Germinal center (tissue), 1 donor: ENCODE measurements at regions not wholly inside any gene's neighbourhood (a gene's known extent, or its start where the extent isn't known, plus 50 kb on each side); places are given as distances from the start of the nearest gene placed in this dataset.
A peak's percentile ranks its signal among the peaks of the same experiment; 100 is the strongest.

ENCODE experiments used
- DNase-seq: peaks from one replicate; pipeline ENCODE4 v3.0.0; 2012; ENCODE audit warnings: mixed read lengths, low spot score

DNA sequence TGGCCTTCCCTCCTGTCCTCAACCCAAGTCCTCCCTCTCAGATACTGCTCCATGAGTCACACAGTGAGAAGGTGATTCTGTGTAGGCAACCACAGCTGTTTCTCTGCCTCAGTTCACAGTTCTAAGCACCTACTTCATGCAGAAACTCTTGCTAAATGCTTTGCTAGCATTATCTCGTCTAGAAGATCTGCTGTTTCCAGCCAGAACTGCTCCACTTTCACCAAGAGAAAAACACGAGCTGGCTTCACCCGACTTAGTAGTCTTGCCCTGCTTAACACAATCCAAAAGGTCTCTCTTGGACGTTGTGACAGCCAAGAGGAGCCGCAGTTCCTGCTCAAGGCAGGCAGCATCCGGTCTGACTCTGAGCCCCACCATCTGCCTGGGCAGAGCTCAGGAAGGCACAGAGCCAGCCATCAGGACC, 272.1 kb downstream of the UACA start:
- peak; percentile 42 for DNase-seq

DNA sequence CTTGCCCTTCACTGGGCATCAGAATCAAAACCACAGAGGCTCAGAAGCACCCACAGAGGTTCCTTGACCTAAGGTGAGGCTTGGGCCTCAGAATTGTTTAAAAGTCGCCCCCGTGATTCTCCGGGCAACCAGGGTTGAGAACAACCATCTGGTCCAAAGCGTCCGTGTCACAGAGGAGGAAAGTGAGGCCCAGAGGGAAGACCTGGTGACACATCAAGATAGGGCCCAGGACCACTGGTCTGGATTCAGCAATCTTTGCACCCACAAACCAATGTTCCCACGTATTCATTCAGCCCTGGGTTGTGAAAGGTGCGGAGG, 272.6 kb downstream of the UACA start:
- DNase-seq, result no peak

- no peak for DNase-seq
These were observed 273.1 kb downstream of the UACA start for GRCh38 chr15:70490148-70490837.

DNA sequence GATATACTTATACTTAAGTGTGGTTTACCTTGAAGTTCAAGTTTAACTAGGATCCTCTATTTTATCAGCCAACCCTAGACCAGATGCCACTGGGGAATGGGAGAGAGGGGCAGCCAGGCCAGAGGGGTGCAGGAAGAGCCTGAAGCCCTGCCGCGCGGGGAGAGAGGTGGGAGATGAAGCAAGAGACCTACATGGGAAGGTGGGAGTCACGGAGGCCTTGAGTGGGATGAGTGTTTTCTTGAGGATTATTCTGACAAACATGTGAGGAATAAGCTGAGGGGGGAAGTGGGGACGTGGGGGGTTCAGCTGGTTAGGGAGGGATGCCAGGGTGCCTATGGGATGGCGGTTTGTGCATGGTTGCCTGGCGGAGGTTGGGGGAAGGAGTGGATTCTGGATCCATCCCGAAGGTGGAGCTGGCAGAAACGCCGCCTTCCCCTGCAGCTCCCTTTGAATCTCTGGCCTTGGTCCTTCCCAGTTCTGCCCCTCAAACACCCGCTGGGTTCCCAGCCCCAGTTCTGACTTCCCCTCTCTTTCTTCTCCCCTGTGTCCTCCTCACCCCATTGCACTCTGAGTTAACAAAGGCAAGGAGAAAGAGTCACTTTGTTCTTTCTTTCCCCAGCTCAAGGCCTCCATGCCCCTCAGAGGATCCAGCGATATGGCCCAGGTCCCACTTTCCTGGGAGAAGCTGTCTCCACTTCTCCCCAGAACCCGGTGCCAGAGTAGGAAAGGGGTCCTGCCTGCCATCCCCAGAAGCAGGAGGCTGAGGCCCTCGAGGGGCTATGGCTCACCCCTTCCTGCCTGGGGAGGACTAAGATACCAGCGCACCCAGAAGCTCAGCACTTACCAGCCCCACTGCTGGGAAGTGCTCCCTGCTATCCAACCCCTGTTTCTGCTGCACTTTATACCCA, 274.2 kb downstream of the UACA start:
- no peak for DNase-seq

DNA sequence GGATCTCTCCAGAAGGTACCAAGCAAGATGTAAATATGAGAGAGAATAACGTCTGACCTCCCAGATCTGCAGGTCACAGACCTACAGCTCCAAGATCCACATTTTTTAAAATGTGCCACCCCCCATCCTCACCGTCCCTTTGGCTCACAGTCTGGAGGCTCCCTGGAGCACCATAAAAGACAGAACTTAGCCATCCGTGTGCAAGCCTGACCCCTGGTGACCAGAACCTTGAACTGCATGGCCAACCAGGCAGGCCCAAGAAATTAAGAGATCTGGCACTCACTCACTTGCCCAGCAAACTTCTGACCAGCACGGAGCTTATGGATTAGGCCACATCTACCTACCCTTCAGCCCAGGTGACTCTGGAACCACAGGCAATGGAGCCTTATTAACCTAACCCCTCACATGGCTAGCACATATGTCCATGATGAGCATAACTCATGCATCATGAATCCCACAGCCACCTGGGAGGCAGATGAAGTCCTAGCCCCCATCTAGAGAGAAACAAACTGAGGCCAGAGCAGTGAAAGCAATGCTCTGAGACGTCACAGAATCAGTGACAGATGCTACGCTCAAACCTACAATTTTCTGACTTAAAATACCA, 275.3 kb downstream of the UACA start:
- DNase-seq, result peak; percentile 81

DNA sequence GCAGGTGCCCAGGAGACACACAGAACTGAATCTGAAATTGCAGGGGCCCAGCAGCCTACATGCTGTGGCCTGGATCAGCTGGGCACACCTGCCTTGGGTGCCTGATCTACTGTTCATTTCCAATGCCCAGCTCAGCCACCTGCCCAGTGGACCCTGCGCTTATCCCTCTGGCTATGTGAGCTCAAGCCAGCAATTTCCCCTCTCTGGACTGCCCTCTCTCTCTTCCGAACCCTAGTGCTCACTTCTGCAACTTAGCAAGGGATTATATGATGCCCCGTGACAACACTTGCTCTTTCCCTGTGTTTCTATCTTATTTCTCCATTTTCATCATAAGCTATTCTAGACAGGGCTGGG, 276.0 kb downstream of the UACA start:
- no peak for DNase-seq

GRCh38 chr15:70486451-70487386, 276.6 kb downstream of the UACA start:
- peak; percentile 46 for DNase-seq

DNA sequence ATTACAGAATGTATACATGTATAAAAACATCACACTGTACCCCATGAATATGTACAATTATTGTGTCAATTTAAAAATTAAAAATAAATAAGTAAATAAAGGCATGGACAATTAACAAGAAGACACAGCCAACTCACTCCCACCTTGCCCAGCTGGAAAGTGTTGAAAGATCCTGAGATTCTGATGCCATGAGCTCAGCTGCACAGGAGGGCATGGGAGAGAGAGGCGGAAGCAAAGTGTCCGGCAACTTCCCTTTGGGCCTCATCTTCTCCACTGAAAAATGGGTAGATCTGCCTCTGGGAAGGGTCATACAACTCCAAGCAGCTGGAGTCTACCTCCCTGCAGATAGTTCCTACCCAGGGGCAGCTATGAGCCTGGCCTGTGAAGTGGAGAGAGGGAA, 277.3 kb downstream of the UACA start:
- DNase-seq, result no peak

GRCh38 chr15:70484993-70485392, 278.4 kb downstream of the UACA start:
- no peak for DNase-seq

GRCh38 chr15:70483513-70483912, 279.8 kb downstream of the UACA start:
- DNase-seq, result no peak

GRCh38 chr15:70480196-70480856, 283.0 kb downstream of the UACA start:
- no peak for DNase-seq

DNA sequence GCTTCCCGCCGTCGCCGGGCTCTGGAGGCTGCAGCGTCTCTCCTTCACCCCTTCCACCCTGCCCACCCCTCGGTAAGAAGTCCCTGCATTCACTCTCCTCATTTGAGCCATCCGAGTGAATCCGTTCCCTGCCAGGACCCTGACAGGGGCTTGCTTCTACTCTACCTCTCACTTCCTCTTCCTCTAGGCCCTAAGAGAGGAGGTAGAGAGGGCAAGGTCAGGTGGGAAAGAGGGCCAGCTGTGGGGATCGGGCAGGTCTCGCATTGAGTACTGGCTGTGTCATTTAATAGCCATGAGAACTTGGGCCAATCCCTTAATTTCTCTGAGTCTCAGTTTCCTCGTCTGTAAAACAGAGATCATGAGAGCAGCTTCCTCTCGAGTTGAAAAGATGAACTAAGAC, 283.6 kb downstream of the UACA start:
- DNase-seq, result peak; percentile 58

DNA sequence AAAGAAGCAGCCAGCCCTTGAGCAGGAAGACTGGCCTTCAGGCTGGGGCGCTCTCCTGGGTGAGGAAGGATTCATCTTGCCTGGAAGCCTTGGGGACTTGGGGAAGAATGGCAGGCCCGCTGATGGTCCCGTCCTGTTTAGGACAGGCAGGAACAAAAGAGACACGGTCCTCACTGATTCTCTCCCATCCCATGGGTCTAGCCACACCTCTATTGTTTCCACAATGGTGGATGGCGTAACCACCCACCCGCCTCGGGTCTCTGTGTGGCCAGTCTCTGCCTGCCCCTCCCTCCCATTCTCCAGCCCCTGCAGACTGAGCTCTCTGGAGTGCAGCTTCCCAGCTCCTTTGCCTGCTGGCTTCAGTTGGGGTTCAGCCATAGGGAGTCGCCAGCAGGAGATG, 284.3 kb downstream of the UACA start:
- no peak for DNase-seq

- DNase-seq, result peak; percentile 76
These were observed 284.9 kb downstream of the UACA start for GRCh38 chr15:70478251-70478990.

DNA sequence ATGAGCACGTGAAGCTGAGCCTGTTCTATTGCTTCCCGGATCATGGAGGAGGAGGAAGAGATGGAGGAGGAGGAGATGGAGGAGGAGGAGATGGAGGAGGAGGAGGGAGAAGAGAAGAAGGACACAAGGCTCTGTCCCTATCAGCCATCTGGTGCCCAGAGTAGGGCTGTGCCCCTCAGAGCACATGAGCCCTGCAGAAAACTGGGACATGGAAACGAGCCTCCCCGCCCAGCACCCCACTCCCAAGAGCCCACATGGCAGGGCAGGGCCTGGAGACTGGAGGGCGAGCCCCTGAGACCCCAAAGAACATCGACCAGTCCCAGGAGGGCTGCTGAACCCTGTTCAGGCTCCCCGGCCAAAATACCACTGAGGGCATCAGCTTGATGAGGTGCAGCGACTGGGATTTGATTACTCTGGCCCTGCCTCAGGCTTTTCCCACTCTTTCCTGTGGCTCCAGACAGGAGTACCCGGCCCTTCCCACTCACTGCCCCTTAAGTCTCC, 285.6 kb downstream of the UACA start:
- DNase-seq, result no peak

DNA sequence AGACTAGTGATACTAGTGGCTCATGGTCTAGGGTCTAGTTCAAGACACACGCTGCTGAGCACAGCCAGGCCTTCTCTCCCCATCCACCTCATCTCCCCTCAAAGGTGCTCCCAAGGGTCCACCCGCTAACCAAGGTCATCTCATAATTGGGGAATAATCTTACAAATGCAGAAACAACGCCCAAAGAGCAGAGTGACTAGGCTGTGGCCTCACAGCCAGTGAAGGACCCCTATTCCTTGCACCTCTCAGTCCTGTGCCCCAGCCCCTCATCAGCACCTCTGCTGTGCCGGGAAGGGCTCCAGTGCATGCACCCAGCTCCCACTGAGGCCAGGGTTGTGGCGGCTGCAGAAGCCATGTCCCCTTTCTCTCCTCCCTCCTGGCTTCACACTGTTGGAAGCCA, 286.9 kb downstream of the UACA start:
- no peak for DNase-seq

GRCh38 chr15:70475921-70476320, 287.4 kb downstream of the UACA start:
- DNase-seq, result no peak

DNA sequence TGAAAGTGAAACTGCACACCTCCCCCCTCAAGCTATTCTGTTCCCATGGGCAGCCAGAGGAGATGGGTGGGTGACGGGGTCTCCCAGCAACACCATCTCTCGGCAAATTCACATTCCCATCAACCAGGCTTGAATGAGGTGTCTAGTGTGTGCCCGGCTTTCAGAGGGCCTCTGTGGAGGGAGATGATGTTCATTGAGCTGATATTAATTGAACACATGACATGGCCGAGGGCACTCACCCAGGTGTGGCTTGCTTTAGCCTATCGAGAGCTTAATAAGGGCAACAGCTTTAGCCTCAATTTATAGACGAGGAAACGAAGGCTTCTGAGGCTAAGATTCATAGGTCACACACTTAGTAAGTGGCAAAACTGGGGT, 288.0 kb downstream of the UACA start:
- DNase-seq, result no peak

- no peak for DNase-seq
These were observed 288.6 kb downstream of the UACA start for GRCh38 chr15:70474471-70475406.
